Activated naive CD8-positive, alpha-beta T cell treated with anti-CD3 and anti-CD28 coated beads, Interleukin-2, amount 10 ng/mL, durations not matched to agents 7 days and 5 days (primary cell): ENCODE measurements at regions not wholly inside any gene's neighbourhood (a gene's known extent, or its start where the extent isn't known, plus 50 kb on each side); places are given as distances from the start of the nearest gene placed in this dataset.

ENCODE experiments used
- ATAC-seq: fragments of 150-1000 bp; cut with Tn5 transposase; one replicate; pipeline ENCODE4 v1.10.0; 2021; ENCODE audit warnings: low read depth, moderate library complexity
- POLR2A ChIA-PET: fragments of 350-600 bp; sonication (Branson Sonifier 250); formaldehyde crosslinking; loops from one replicate; lab custom pipeline; 2021; ENCODE audit warnings: antibody characterized with exemption; lab: Charles Lee
- DNase-seq: peaks from one replicate; pipeline ENCODE4 v3.0.0; 2021
- H3K27ac Mint-ChIP-seq: one replicate; pipeline ENCODE4 v1.8.0; 2022; ENCODE audit warnings: mild to moderate bottlenecking, mixed read lengths
- H3K27me3 Mint-ChIP-seq: one replicate; pipeline ENCODE4 v1.8.0; 2022; ENCODE audit warnings: mild to moderate bottlenecking, moderate library complexity, mixed read lengths
- H3K36me3 Mint-ChIP-seq: one replicate; pipeline ENCODE4 v1.8.0; 2021; ENCODE audit warnings: mild to moderate bottlenecking, mixed read lengths
- H3K4me1 Mint-ChIP-seq: one replicate; pipeline ENCODE4 v1.8.0; 2021; ENCODE audit warnings: mixed read lengths
- H3K4me3 Mint-ChIP-seq: one replicate; pipeline ENCODE4 v1.8.0; 2022; ENCODE audit warnings: mild to moderate bottlenecking, moderate library complexity, mixed read lengths
- H3K9me3 Mint-ChIP-seq: one replicate; pipeline ENCODE4 v1.8.0; 2021; ENCODE audit warnings: mixed read lengths

GRCh38 chr2:239602290-239603282, 201.8 kb upstream of the HDAC4 start:
- POLR2A ChIA-PET, result no interaction called here

DNA sequence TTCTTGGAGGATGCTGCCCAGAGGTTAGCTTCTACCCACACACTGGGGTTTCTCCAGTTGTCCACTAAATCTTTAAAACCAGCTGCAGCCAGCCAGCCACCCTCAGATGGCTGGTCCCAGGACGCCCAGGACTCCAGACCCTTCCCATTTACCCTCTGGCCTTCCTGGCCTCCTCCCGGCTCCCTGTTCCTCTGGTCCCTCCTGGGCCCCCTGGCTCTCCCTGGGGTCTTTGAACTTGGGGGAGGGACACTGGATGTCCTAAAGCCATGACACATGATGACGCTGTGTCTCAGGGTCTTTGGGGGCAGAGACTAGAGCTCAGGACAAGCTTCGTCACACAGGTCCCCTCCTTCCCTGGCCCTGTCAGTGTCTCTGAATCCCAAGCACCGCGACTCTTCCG, 201.1 kb upstream of the HDAC4 start:
- no peak overlapping the region for H3K27ac Mint-ChIP-seq
- no peak for ATAC-seq
- peaks cover 21% of the 10 kb centered on the region for H3K27me3 Mint-ChIP-seq
- H3K4me3 Mint-ChIP-seq, result no peak overlapping the region
- no peaks in the 10 kb centered on the region for H3K36me3 Mint-ChIP-seq
- DNase-seq, result peak; percentile 8
- H3K4me1 Mint-ChIP-seq, result no peaks in the 10 kb centered on the region
- POLR2A ChIA-PET, result no interaction called here
- H3K9me3 Mint-ChIP-seq, result no peaks in the 10 kb centered on the region

More at GRCh38 chr2:239602290-239603282, 201.8 kb upstream of the HDAC4 start:
- DNase-seq (peak; percentile 12), ATAC-seq (peak; percentile 36)
- H3K9me3 Mint-ChIP-seq, result no peaks in the 10 kb centered on the region
- H3K27ac Mint-ChIP-seq, result no peak overlapping the region
- H3K4me3 Mint-ChIP-seq, result no peak overlapping the region
- H3K27me3 Mint-ChIP-seq, result peaks cover 22% of the 10 kb centered on the region
- H3K4me1 Mint-ChIP-seq, result no peaks in the 10 kb centered on the region
- H3K36me3 Mint-ChIP-seq, result no peaks in the 10 kb centered on the region

DNA sequence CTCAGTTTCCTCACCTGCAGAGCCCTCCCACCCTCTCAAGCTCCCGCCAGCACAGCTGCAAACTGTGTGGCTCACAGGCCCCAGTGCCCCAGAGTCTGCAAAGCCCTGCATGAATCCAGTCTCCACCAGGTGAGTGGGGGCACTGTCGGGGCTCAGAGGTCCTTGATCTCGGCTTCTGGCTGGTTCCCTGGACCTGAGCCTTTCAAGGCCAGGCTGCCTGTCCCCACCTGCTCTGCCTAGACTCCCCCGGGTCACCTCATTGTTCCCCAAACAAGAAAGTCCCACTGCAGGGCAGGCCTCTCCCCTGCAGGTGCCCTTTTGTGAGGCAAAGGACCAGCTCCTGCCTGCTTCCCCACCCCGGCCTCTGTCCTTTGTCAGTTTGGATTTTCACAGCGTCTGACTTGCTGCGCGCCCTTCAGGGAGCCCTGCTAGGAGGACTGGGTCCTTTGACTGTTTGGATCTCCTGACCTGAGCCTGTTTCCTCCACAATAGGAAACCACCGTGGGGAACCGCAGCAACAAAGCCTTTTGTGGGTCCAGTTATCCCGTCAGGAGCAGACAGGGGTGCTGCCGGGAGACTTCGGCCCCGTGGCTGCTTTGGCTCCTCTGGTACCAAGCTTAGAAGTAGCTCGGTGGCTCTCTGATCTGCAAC, 200.5 kb upstream of the HDAC4 start:
- DNase-seq (peak; percentile 19), ATAC-seq (no peak)
- Mint-ChIP-seq H3K27me3 (peaks cover 18% of the 10 kb centered on the region), H3K4me3 (no peak overlapping the region), H3K4me1 (no peaks in the 10 kb centered on the region), H3K9me3 (no peaks in the 10 kb centered on the region), H3K27ac (no peak overlapping the region), H3K36me3 (no peaks in the 10 kb centered on the region)
- POLR2A ChIA-PET, result no interaction called here

GRCh38 chr2:239600650-239601049, 199.8 kb upstream of the HDAC4 start:
- H3K36me3 Mint-ChIP-seq, result no peaks in the 10 kb centered on the region
- H3K27ac Mint-ChIP-seq, result no peak overlapping the region
- POLR2A ChIA-PET, result no interaction called here
- H3K4me1 Mint-ChIP-seq, result no peaks in the 10 kb centered on the region
- H3K4me3 Mint-ChIP-seq, result no peak overlapping the region
- H3K9me3 Mint-ChIP-seq, result no peaks in the 10 kb centered on the region
- DNase-seq (peak; percentile 10), ATAC-seq (no peak)
- peaks cover 14% of the 10 kb centered on the region for H3K27me3 Mint-ChIP-seq

- Mint-ChIP-seq H3K4me1 (no peaks in the 10 kb centered on the region), H3K27me3 (peaks cover 12% of the 10 kb centered on the region), H3K4me3 (no peak overlapping the region), H3K27ac (no peak overlapping the region), H3K9me3 (no peaks in the 10 kb centered on the region), H3K36me3 (no peaks in the 10 kb centered on the region)
- ATAC-seq (no peak), DNase-seq (peak; percentile 23)
- POLR2A ChIA-PET, result no interaction called here
Measured at GRCh38 chr2:239600001-239600593, 199.3 kb upstream of the HDAC4 start.

GRCh38 chr2:239599299-239599698, 198.5 kb upstream of the HDAC4 start:
- POLR2A ChIA-PET, result no interaction called here
- H3K4me1 Mint-ChIP-seq, result no peaks in the 10 kb centered on the region
- H3K36me3 Mint-ChIP-seq, result no peaks in the 10 kb centered on the region
- DNase-seq, result peak; percentile 4
- H3K27me3 Mint-ChIP-seq, result peaks cover 6% of the 10 kb centered on the region
- no peaks in the 10 kb centered on the region for H3K9me3 Mint-ChIP-seq
- H3K27ac Mint-ChIP-seq, result no peak overlapping the region
- H3K4me3 Mint-ChIP-seq, result no peak overlapping the region
- ATAC-seq, result no peak

- Mint-ChIP-seq H3K27me3 (peaks cover 2% of the 10 kb centered on the region), H3K27ac (no peak overlapping the region), H3K36me3 (no peaks in the 10 kb centered on the region), H3K9me3 (no peaks in the 10 kb centered on the region), H3K4me3 (no peak overlapping the region), H3K4me1 (no peaks in the 10 kb centered on the region)
- no peak for DNase-seq
- no peak for ATAC-seq
- POLR2A ChIA-PET, result no interaction called here
Measured at GRCh38 chr2:239598732-239599090, 197.9 kb upstream of the HDAC4 start.

- no peak overlapping the region for H3K27ac Mint-ChIP-seq
- DNase-seq (peak; percentile 7), ATAC-seq (no peak)
- H3K36me3 Mint-ChIP-seq, result no peaks in the 10 kb centered on the region
- H3K27me3 Mint-ChIP-seq, result peaks cover 2% of the 10 kb centered on the region
- H3K4me3 Mint-ChIP-seq, result no peak overlapping the region
- no peaks in the 10 kb centered on the region for H3K9me3 Mint-ChIP-seq
- no peaks in the 10 kb centered on the region for H3K4me1 Mint-ChIP-seq
- POLR2A ChIA-PET, result no interaction called here
Measured at GRCh38 chr2:239598011-239598731, 197.4 kb upstream of the HDAC4 start.

- H3K4me3 Mint-ChIP-seq, result no peak overlapping the region
- POLR2A ChIA-PET, result no interaction called here
- peaks cover 2% of the 10 kb centered on the region for H3K27me3 Mint-ChIP-seq
- H3K27ac Mint-ChIP-seq, result no peak overlapping the region
- H3K36me3 Mint-ChIP-seq, result no peaks in the 10 kb centered on the region
- H3K4me1 Mint-ChIP-seq, result no peaks in the 10 kb centered on the region
- ATAC-seq (no peak), DNase-seq (no peak)
- H3K9me3 Mint-ChIP-seq, result no peaks in the 10 kb centered on the region
Measured at GRCh38 chr2:239597216-239597615, 196.4 kb upstream of the HDAC4 start.

GRCh38 chr2:239596792-239597191, 196.0 kb upstream of the HDAC4 start:
- Mint-ChIP-seq H3K27me3 (peaks cover 2% of the 10 kb centered on the region), H3K4me3 (no peak overlapping the region), H3K4me1 (no peaks in the 10 kb centered on the region), H3K36me3 (no peaks in the 10 kb centered on the region), H3K27ac (no peak overlapping the region), H3K9me3 (peaks cover 3% of the 10 kb centered on the region)
- peak; percentile 14 for DNase-seq
- ATAC-seq, result no peak
- POLR2A ChIA-PET, result no interaction called here

GRCh38 chr2:239596253-239596652, 195.4 kb upstream of the HDAC4 start:
- H3K9me3 Mint-ChIP-seq, result peaks cover 6% of the 10 kb centered on the region
- ATAC-seq (no peak), DNase-seq (no peak)
- H3K27me3 Mint-ChIP-seq, result no peaks in the 10 kb centered on the region
- H3K4me1 Mint-ChIP-seq, result no peaks in the 10 kb centered on the region
- POLR2A ChIA-PET, result no interaction called here
- no peak overlapping the region for H3K27ac Mint-ChIP-seq
- no peaks in the 10 kb centered on the region for H3K36me3 Mint-ChIP-seq
- H3K4me3 Mint-ChIP-seq, result no peak overlapping the region

GRCh38 chr2:239595726-239596125, 194.9 kb upstream of the HDAC4 start:
- POLR2A ChIA-PET, result no interaction called here
- Mint-ChIP-seq H3K4me3 (no peak overlapping the region), H3K36me3 (no peaks in the 10 kb centered on the region), H3K27me3 (no peaks in the 10 kb centered on the region), H3K27ac (no peak overlapping the region), H3K9me3 (peaks cover 7% of the 10 kb centered on the region), H3K4me1 (no peaks in the 10 kb centered on the region)
- DNase-seq, result peak; percentile 8
- ATAC-seq, result no peak
